Small intestine (tissue), 7 donors: ENCODE measurements at regions not wholly inside any gene's neighbourhood (a gene's known extent, or its start where the extent isn't known, plus 50 kb on each side); places are given as distances from the start of the nearest gene placed in this dataset.

ENCODE experiments used
- DNase-seq, 2 donors: peaks; one replicate each; pipeline versions ENCODE4 v3.0.0 to v3.0.0-alpha.2; 2013
- FAIRE-seq: peaks from 2 replicates; lab custom pipeline; 2012; peaks lifted over from hg19 to GRCh38; lab: Jason Lieb, UNC
- H3K27ac ChIP-seq, 3 donors: one replicate each; pipeline ENCODE4 v1.5.1; 2013; ENCODE audit warnings: low read length in 2 of 3, mild to moderate bottlenecking in 2 of 3, control low read depth in 1 of 3, inconsistent platforms in 1 of 3, low read depth in 1 of 3, moderate library complexity in 1 of 3
- H3K27me3 ChIP-seq, 3 donors: one replicate each; pipeline ENCODE4 v1.6.1; 2013; ENCODE audit warnings: low read length in 3 of 3, inconsistent platforms in 1 of 3; ENCODE audit not compliant: control insufficient read depth in 3 of 3, insufficient read depth in 3 of 3
- H3K36me3 ChIP-seq, 3 donors: one replicate each; pipeline ENCODE4 v1.6.1; 2013; ENCODE audit warnings: low read length in 3 of 3, inconsistent platforms in 1 of 3, low read depth in 1 of 3, mild to moderate bottlenecking in 1 of 3, moderate library complexity in 1 of 3; ENCODE audit not compliant: control insufficient read depth in 3 of 3, insufficient read depth in 2 of 3
- H3K4me1 ChIP-seq, 3 donors: one replicate each; pipeline ENCODE4 v1.6.1; 2013; ENCODE audit warnings: low read length in 2 of 3, inconsistent platforms in 1 of 3, low read depth in 1 of 3, mild to moderate bottlenecking in 1 of 3, moderate library complexity in 1 of 3; ENCODE audit not compliant: control insufficient read depth in 3 of 3, insufficient read depth in 2 of 3
- H3K4me3 ChIP-seq, 3 donors: one replicate each; pipeline ENCODE4 v1.5.1; 2013; ENCODE audit warnings: low read length in 3 of 3, control low read depth in 1 of 3, inconsistent platforms in 1 of 3, low read depth in 1 of 3, mild to moderate bottlenecking in 1 of 3, moderate library complexity in 1 of 3
- H3K9me3 ChIP-seq, 2 donors: one replicate each; pipeline ENCODE4 v1.6.1; 2013; ENCODE audit warnings: low read depth in 1 of 2, low read length in 1 of 2; ENCODE audit not compliant: control insufficient read depth in 2 of 2, insufficient read depth in 1 of 2
- WGBS, 3 donors: extraction: QIAGEN DNeasy Blood & Tissue Kit; methylation state at CpG; one replicate each; pipeline ENCODE4 v1.1.7; 2013; 5-methylcytosine and 5-hydroxymethylcytosine counted together
- donor health status: healthy with polysubstance abuse.
- donor health status: control.
- donor health status: control.
- donor health status: Bipolar disorder and iron deficiency.
- donor health status: healthy.

GRCh38 chr12:18853570-18854366 lies 115.8 kb downstream of the CAPZA3 start:
- Histone ChIP-seq H3K4me1 (no peaks in the 10 kb centered on the region), H3K36me3 (no peaks in the 10 kb centered on the region), H3K4me3 (no peak overlapping the region), H3K9me3 (no peaks in the 10 kb centered on the region), H3K27me3 (no peaks in the 10 kb centered on the region), H3K27ac (no peak overlapping the region)
- no peak for DNase-seq
- 86 to 90% (median 88%) methylated on average over 6 of the region's 6 CpGs for WGBS, 3 donors
- FAIRE-seq = no peak

GRCh38 chr12:18857656-18858055 lies 119.7 kb downstream of the CAPZA3 start:
- Histone ChIP-seq H3K27ac (no peak overlapping the region), H3K4me1 (no peaks in the 10 kb centered on the region), H3K4me3 (no peak overlapping the region), H3K27me3 (no peaks in the 10 kb centered on the region), H3K36me3 (no peaks in the 10 kb centered on the region), H3K9me3 (no peaks in the 10 kb centered on the region)
- DNase-seq (no peak), FAIRE-seq (no peak)

GRCh38 chr12:18859400-18859799 lies 121.5 kb downstream of the CAPZA3 start:
- Histone ChIP-seq H3K4me3 (no peak overlapping the region), H3K27ac (no peak overlapping the region), H3K36me3 (no peaks in the 10 kb centered on the region), H3K27me3 (no peaks in the 10 kb centered on the region), H3K9me3 (no peaks in the 10 kb centered on the region), H3K4me1 (no peaks in the 10 kb centered on the region)
- WGBS, 3 donors = 42 to 64% (median 48%) methylated on average over 1 of the region's 1 CpG
- DNase-seq (no peak), FAIRE-seq (no peak)

GRCh38 chr12:18861287-18861858 lies 123.5 kb downstream of the CAPZA3 start:
- DNase-seq = peak; percentile 50
- Histone ChIP-seq H3K36me3 (no peaks in the 10 kb centered on the region), H3K27me3 (no peaks in the 10 kb centered on the region), H3K27ac (no peak overlapping the region), H3K9me3 (no peaks in the 10 kb centered on the region), H3K4me3 (no peak overlapping the region), H3K4me1 (no peaks in the 10 kb centered on the region)
- WGBS, 3 donors = 28 to 61% (median 40%) methylated on average over 3 of the region's 3 CpGs
- FAIRE-seq = peak; percentile 85

GRCh38 chr12:18863769-18864500 lies 126.0 kb downstream of the CAPZA3 start:
- DNase-seq (no peak), FAIRE-seq (no peak)
- WGBS, 3 donors = 82 to 88% (median 84%) methylated on average over 3 of the region's 3 CpGs
- Histone ChIP-seq H3K27ac (no peak overlapping the region), H3K4me1 (peaks cover 0 to 2% (median 0%) of the 10 kb centered on the region in 3 donors), H3K4me3 (no peak overlapping the region), H3K36me3 (no peaks in the 10 kb centered on the region), H3K27me3 (no peaks in the 10 kb centered on the region), H3K9me3 (no peaks in the 10 kb centered on the region)

- Histone ChIP-seq H3K27ac (no peak overlapping the region), H3K4me1 (peaks cover 0 to 4% (median 0%) of the 10 kb centered on the region in 3 donors), H3K4me3 (no peak overlapping the region), H3K27me3 (no peaks in the 10 kb centered on the region), H3K36me3 (no peaks in the 10 kb centered on the region), H3K9me3 (no peaks in the 10 kb centered on the region)
- WGBS, 3 donors = 64 to 71% (median 68%) methylated on average over 5 of the region's 5 CpGs
- DNase-seq = peak in 1 of 2 donors; percentile 52
- FAIRE-seq = no peak
These were observed 127.1 kb downstream of the CAPZA3 start for GRCh38 chr12:18864900-18865561.

GRCh38 chr12:18868717-18869116 lies 130.8 kb downstream of the CAPZA3 start:
- 24 to 31% (median 24%) methylated on average over 2 of the region's 2 CpGs for WGBS, 3 donors
- no peaks in the 10 kb centered on the region for H3K9me3 ChIP-seq
- H3K27me3 ChIP-seq = no peaks in the 10 kb centered on the region
- no peak overlapping the region for H3K4me3 ChIP-seq
- DNase-seq (peak in 1 of 2 donors; percentile 20), FAIRE-seq (no peak)
- H3K27ac ChIP-seq = no peak overlapping the region
- H3K36me3 ChIP-seq = no peaks in the 10 kb centered on the region
- H3K4me1 ChIP-seq = peaks cover 0 to 4% (median 0%) of the 10 kb centered on the region in 3 donors

- FAIRE-seq = no peak
- WGBS, 3 donors = 50 to 64% (median 63%) methylated on average over 2 of the region's 2 CpGs
These were observed 134.9 kb downstream of the CAPZA3 start for GRCh38 chr12:18872770-18873169.

More at GRCh38 chr12:18872770-18873169, 134.9 kb downstream of the CAPZA3 start:
- H3K27ac ChIP-seq = no peak overlapping the region
- H3K4me1 ChIP-seq = peaks cover 0 to 4% (median 0%) of the 10 kb centered on the region in 3 donors
- no peak for DNase-seq
- no peak overlapping the region for H3K4me3 ChIP-seq
- no peaks in the 10 kb centered on the region for H3K36me3 ChIP-seq
- no peaks in the 10 kb centered on the region for H3K27me3 ChIP-seq
- peaks cover 0 to 3% of the 10 kb centered on the region in 2 donors for H3K9me3 ChIP-seq
